GM12878 (cell line): ENCODE measurements at regions not wholly inside any gene's neighbourhood (a gene's known extent, or its start where the extent isn't known, plus 50 kb on each side); places are given as distances from the start of the nearest gene placed in this dataset.

Source experiments
- ATAC-seq: fragments of 200-7000 bp; cut with Tn5 transposase; 3 replicates; pipeline ENCODE4 v1.9.1; 2020; ENCODE audit warnings: mild to moderate bottlenecking, moderate library complexity
- BruUV-seq: library from RNA; stranded (reverse); fragments of 400-500 nt; replicated peaks from 2 replicates; lab custom pipeline; 2021; lab: Mats Ljungman, UMichigan
- CTCF ChIA-PET: fragments of 300-600 bp; sonication (Branson Sonifier 250); formaldehyde crosslinking; extraction: SDS; loops from one replicate; lab custom pipeline; 2021; ENCODE audit warnings: inconsistent platforms; lab: Yijun Ruan, JAX
- POLR2A ChIA-PET: fragments of 350-600 bp; formaldehyde crosslinking; extraction: SDS; loops from one replicate; lab custom pipeline; 2021; ENCODE audit warnings: inconsistent platforms; lab: Charles Lee
- RAD21 ChIA-PET: fragments of 300-600 bp; sonication (Branson Sonifier 250); formaldehyde crosslinking; loops from one replicate; lab custom pipeline; 2023; ENCODE audit warnings: antibody characterized with exemption; ENCODE audit not compliant: unreplicated experiment; lab: Charles Lee
- SMC1A ChIA-PET: fragments of 300-600 bp; sonication (Branson Sonifier 250); formaldehyde crosslinking; loops from one replicate; lab custom pipeline; 2023; ENCODE audit not compliant: unreplicated experiment, uncharacterized antibody; lab: Charles Lee
- DNase-seq: peaks from one replicate; pipeline ENCODE4 v3.0.0-alpha.2; 2011; ENCODE audit warnings: low read depth, low spot score
- FAIRE-seq: peaks from 3 replicates; lab custom pipeline; 2011; peaks lifted over from hg19 to GRCh38; lab: Jason Lieb, UNC
- H2AFZ ChIP-seq: 2 replicates; pipeline ENCODE4 v1.6.0; 2011; ENCODE audit warnings: low read depth, low read length, control low read depth; ENCODE audit not compliant: control insufficient read depth
- H3K27ac ChIP-seq: 2 replicates; pipeline ENCODE4 v1.5.1; 2011; ENCODE audit warnings: control low read depth; ENCODE audit not compliant: control insufficient read depth, insufficient read depth
- H3K27me3 ChIP-seq, 2 experiments: replicated peaks in 1 of 2; 2 replicates each; pipeline versions ENCODE4 v1.6.0 to v1.6.1; 2011; ENCODE audit warnings: low read length in 1 of 2; ENCODE audit not compliant: control insufficient read depth in 2 of 2, insufficient read depth in 2 of 2
- H3K36me3 ChIP-seq, 2 experiments: 2 replicates each; pipeline ENCODE4 v1.5.1; 2011; ENCODE audit warnings: low read length in 1 of 2; ENCODE audit not compliant: control insufficient read depth in 2 of 2, insufficient read depth in 2 of 2
- H3K4me1 ChIP-seq: 2 replicates; pipeline ENCODE4 v1.6.1; 2011; ENCODE audit warnings: mild to moderate bottlenecking, low read length, moderate library complexity, mixed read lengths; ENCODE audit not compliant: control insufficient read depth, insufficient read depth
- H3K4me2 ChIP-seq: 2 replicates; pipeline ENCODE4 v1.6.0; 2011; ENCODE audit warnings: control low read depth; ENCODE audit not compliant: control insufficient read depth, insufficient read depth
- H3K4me3 ChIP-seq: fragments of 200-600 bp; sonication (generic); 2 replicates; pipeline ENCODE4 v1.5.1; 2016
- H3K79me2 ChIP-seq: 2 replicates; pipeline ENCODE4 v1.6.0; 2011; ENCODE audit warnings: low read length; ENCODE audit not compliant: control insufficient read depth, insufficient read depth
- H3K9ac ChIP-seq: 2 replicates; pipeline ENCODE4 v1.8.0; 2011; ENCODE audit warnings: low read length, control low read depth, mixed read lengths; ENCODE audit not compliant: control insufficient read depth, insufficient read depth
- H3K9me3 ChIP-seq: replicated peaks from 3 replicates; pipeline ENCODE4 v1.5.1; 2011; ENCODE audit warnings: mild to moderate bottlenecking, low read length; ENCODE audit not compliant: control insufficient read depth, insufficient read depth
- H4K20me1 ChIP-seq: 2 replicates; pipeline ENCODE4 v1.6.0; 2011; ENCODE audit not compliant: control insufficient read depth, insufficient read depth
- BMI1 ChIP-seq: fragments of 450-650 bp; IDR thresholded peaks from 2 replicates; pipeline ENCODE4 v1.6.1; 2016; ENCODE audit warnings: mild to moderate bottlenecking, moderate library complexity, borderline replicate concordance
- EZH2 ChIP-seq: IDR thresholded peaks from 2 replicates; pipeline ENCODE4 v1.6.1; 2012; ENCODE audit warnings: low read depth, mild to moderate bottlenecking, control low read depth, inconsistent platforms, low read length, borderline replicate concordance; ENCODE audit not compliant: control insufficient read depth
- HDAC6 ChIP-seq: fragments of 200-600 bp; sonication (generic); IDR thresholded peaks from one replicate; pipeline ENCODE4 v1.8.0; 2017; ENCODE audit warnings: antibody characterized with exemption; ENCODE audit not compliant: unreplicated experiment
- MXI1 ChIP-seq: fragments of 150-350 bp; IDR thresholded peaks from 2 replicates; pipeline ENCODE4 v1.6.1; 2011; ENCODE audit warnings: low read depth, mild to moderate bottlenecking, inconsistent platforms, low read length, improper control_type of control experiment
- RAD51 ChIP-seq: fragments of 450-650 bp; IDR thresholded peaks from 2 replicates; pipeline ENCODE4 v1.6.1; 2016; ENCODE audit warnings: moderate library complexity, mild to moderate bottlenecking, inconsistent platforms
- SIN3A ChIP-seq: IDR thresholded peaks from 2 replicates; pipeline ENCODE4 v1.6.1; 2012; ENCODE audit warnings: low read depth, low read length, improper control_type of control experiment
- SMAD1 ChIP-seq: fragments of 450-650 bp; IDR thresholded peaks from 2 replicates; pipeline ENCODE4 v1.6.1; 2018; ENCODE audit warnings: mild to moderate bottlenecking, low read depth; ENCODE audit not compliant: partially characterized antibody
- ZBTB40 ChIP-seq: fragments of 450-650 bp; IDR thresholded peaks from 2 replicates; pipeline ENCODE4 v1.6.1; 2016; ENCODE audit warnings: mild to moderate bottlenecking, moderate library complexity, borderline replicate concordance
- WGBS: methylation state at CpG from one replicate; pipeline ENCODE4 v1.1.6; 2016; ENCODE audit warnings: low lambda C conversion rate; ENCODE audit not compliant: insufficient replicate concordance, insufficient coverage; ENCODE audit errors: missing lambda C conversion rate; 5-methylcytosine and 5-hydroxymethylcytosine counted together
- in situ Hi-C: fragments of 300-500 bp; cut with MboI; formaldehyde crosslinking; loops from 9 replicates; pipeline ENCODE4 v1.14.3; 2018; ENCODE audit warnings: mixed read lengths
- intact Hi-C: fragments of 100-400 bp; cut with micrococcal nuclease; formaldehyde crosslinking; loops from one replicate; pipeline ENCODE4 v1.14.2; 2022; ENCODE audit not compliant: unreplicated experiment
- TF ChIP-seq, protein P1 (sequence below): fragments of 450-650 bp; IDR thresholded peaks from 2 replicates; pipeline ENCODE4 v1.6.1; 2017; ENCODE audit warnings: mild to moderate bottlenecking, low read depth, inconsistent platforms; ENCODE audit not compliant: poor library complexity, severe bottlenecking

- Histone ChIP-seq H3K9me3 (peaks cover 25% of the 10 kb centered on the region), H3K4me3 (no peak overlapping the region), H3K27me3 (peaks cover 2 to 24% of the 10 kb centered on the region in 2 experiments), H3K36me3 (no peaks in the 10 kb centered on the region), H4K20me1 (no peaks in the 10 kb centered on the region), H2AFZ (no peak overlapping the region), H3K4me1 (peaks cover 5% of the 10 kb centered on the region; the same call in 1 of the 2 replicates), H3K9ac (no peak overlapping the region), H3K4me2 (no peak overlapping the region; the same call in 1 of the 2 replicates), H3K79me2 (no peaks in the 10 kb centered on the region)
- intact Hi-C loops (no loop called here), in situ Hi-C loops (loop anchor here (5.0 kb wide), 1 partner anchor 1298 kb away; the partner anchor contains the start of gene HOXA7)
- RAD21 ChIA-PET: no interaction called here
- 66% methylated on average over 19 of the region's 19 CpGs for WGBS
- no TSS peak for BruUV-seq
- POLR2A ChIA-PET: no interaction called here
- SMC1A ChIA-PET: no interaction called here
- CTCF ChIA-PET: no interaction called here
- no peak for ATAC-seq
- TF ChIP-seq, protein P1, sequence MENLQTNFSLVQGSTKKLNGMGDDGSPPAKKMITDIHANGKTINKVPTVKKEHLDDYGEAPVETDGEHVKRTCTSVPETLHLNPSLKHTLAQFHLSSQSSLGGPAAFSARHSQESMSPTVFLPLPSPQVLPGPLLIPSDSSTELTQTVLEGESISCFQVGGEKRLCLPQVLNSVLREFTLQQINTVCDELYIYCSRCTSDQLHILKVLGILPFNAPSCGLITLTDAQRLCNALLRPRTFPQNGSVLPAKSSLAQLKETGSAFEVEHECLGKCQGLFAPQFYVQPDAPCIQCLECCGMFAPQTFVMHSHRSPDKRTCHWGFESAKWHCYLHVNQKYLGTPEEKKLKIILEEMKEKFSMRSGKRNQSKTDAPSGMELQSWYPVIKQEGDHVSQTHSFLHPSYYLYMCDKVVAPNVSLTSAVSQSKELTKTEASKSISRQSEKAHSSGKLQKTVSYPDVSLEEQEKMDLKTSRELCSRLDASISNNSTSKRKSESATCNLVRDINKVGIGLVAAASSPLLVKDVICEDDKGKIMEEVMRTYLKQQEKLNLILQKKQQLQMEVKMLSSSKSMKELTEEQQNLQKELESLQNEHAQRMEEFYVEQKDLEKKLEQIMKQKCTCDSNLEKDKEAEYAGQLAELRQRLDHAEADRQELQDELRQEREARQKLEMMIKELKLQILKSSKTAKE: no peak
- TF ChIP-seq ZBTB40: no peak
- no peak for TF ChIP-seq SIN3A
- no peak for TF ChIP-seq HDAC6
- TF ChIP-seq SMAD1: no peak
- no peak for TF ChIP-seq BMI1
- TF ChIP-seq EZH2: no peak
- no peak for TF ChIP-seq MXI1
- no peak for TF ChIP-seq RAD51
- TF ChIP-seq, all 136 proteins: peak for 0
- no peak overlapping the region for H3K27ac ChIP-seq
- no peak for FAIRE-seq
- DNase-seq: no peak
Measured at GRCh38 chr7:25859412-25860274, 292.4 kb upstream of the NFE2L3 start.
